ENCODE measurements at regions not wholly inside any gene's neighbourhood (a gene's known extent, or its start where the extent isn't known, plus 50 kb on each side); places are given as distances from the start of the nearest gene placed in this dataset.

DNA sequence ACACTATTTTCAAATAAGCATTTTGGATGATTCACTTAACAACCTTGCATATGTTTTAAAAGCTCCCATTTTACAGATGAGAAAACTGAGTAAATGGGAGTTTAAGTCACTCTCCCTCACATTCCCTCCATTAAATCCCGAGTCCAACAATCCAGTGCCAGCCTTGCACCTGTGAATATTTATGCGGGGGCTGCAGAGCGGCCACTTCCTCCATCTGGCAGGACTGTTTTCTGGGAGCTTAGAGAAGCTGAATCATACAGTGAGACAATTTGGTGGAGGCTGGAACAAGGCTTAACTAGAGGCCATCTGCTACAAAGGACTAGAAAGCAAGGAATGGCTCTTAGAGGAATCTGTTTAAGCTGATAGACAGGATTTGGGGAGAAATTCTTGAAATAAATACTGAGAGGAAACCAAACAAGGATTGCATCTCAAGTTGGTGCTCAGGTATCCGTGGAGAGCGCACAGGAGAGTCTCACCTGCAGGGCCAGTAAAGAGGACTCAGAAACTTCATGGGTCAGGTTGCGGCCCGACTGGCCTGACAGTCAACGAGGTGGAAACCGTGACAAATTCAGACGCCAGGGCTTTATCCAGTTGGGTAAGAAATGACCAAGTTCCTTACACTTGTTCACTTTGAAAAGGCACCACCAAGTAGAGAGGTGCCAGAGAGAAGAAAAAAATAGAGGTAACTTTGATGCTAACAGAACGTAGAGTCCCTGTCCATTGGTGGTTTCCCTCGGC is 478.5 kb downstream of the QKI start:
- Histone ChIP-seq H2BK5ac (ENCODE audit: insufficient read length, low read length) (no peak overlapping the region), H3K23ac (ENCODE audit: insufficient read length, low read depth, low read length) (no peak overlapping the region), H3K4ac (ENCODE audit: low read depth, low read length) (no peak overlapping the region), H2AK5ac (ENCODE audit: insufficient read length, low read length) (no peak overlapping the region), H3K9me3 (ENCODE audit: control insufficient read depth, low read depth, low read length) (no peaks in the 10 kb centered on the region), H3K4me2 (ENCODE audit: insufficient read depth, insufficient read length, low read length) (no peak overlapping the region), H2BK15ac (ENCODE audit: low read depth, low read length) (no peak overlapping the region; the same call in 1 of the 2 replicates), H3K23me2 (ENCODE audit: insufficient read length, low read depth, low read length, poor library complexity, severe bottlenecking) (no peaks in the 10 kb centered on the region), H2BK12ac (ENCODE audit: insufficient read length, low read depth, low read length) (no peak overlapping the region), H4K8ac (replicated peaks; ENCODE audit: insufficient read length, low read depth, low read length) (no peak overlapping the region), H4K91ac (ENCODE audit: insufficient read length, low read depth, low read length) (no peak overlapping the region), H3K27me3 (ENCODE audit: insufficient read depth, low read length) (no peaks in the 10 kb centered on the region), H3K18ac (ENCODE audit: insufficient read length, low read depth, low read length) (no peak overlapping the region), H3K56ac (ENCODE audit: insufficient read length, low read depth, low read length) (no peak overlapping the region), H3K9ac (ENCODE audit: extremely low read depth, insufficient read length, low read length) (no peak overlapping the region), H3K4me1 (ENCODE audit: insufficient read depth, low read length) (no peaks in the 10 kb centered on the region), H4K5ac (ENCODE audit: insufficient read length, low read depth, low read length) (no peak overlapping the region), H3T11ph (ENCODE audit: low read length) (no peak overlapping the region), H2BK120ac (ENCODE audit: low read depth, low read length, poor library complexity, severe bottlenecking) (no peak overlapping the region), H3K79me2 (ENCODE audit: insufficient read depth, low read length) (no peaks in the 10 kb centered on the region), H3K27ac (ENCODE audit: insufficient read length, low read depth, low read length) (no peak overlapping the region), H3K14ac (ENCODE audit: insufficient read depth, low read length) (no peak overlapping the region), H3K79me1 (ENCODE audit: insufficient read depth, low read depth, low read length, poor library complexity, severe bottlenecking) (no peaks in the 10 kb centered on the region), H2BK20ac (ENCODE audit: low read depth, low read length, poor library complexity, severe bottlenecking) (no peak overlapping the region), H4K20me1 (ENCODE audit: control insufficient read depth, insufficient read depth, insufficient read length) (no peaks in the 10 kb centered on the region), H2AFZ (ENCODE audit: low read length) (no peak overlapping the region)
- Mint-ChIP-seq H3K36me3 (ENCODE audit: insufficient read depth in 1 of 3, low read depth in 3 of 3) (peaks cover 0 to 23% (median 5%) of the 10 kb centered on the region in 3 experiments; a peak in 4 of 7 replicates), H3K27ac (no peak overlapping the region), H3K9me3 (peaks cover 14 to 21% of the 10 kb centered on the region in 2 experiments), H3K4me3 (no peak overlapping the region), H3K4me1 (peaks cover 14 to 16% of the 10 kb centered on the region in 2 experiments), H3K27me3 (ENCODE audit: low read depth) (no peaks in the 10 kb centered on the region)
- TF ChIP-seq, protein P1, sequence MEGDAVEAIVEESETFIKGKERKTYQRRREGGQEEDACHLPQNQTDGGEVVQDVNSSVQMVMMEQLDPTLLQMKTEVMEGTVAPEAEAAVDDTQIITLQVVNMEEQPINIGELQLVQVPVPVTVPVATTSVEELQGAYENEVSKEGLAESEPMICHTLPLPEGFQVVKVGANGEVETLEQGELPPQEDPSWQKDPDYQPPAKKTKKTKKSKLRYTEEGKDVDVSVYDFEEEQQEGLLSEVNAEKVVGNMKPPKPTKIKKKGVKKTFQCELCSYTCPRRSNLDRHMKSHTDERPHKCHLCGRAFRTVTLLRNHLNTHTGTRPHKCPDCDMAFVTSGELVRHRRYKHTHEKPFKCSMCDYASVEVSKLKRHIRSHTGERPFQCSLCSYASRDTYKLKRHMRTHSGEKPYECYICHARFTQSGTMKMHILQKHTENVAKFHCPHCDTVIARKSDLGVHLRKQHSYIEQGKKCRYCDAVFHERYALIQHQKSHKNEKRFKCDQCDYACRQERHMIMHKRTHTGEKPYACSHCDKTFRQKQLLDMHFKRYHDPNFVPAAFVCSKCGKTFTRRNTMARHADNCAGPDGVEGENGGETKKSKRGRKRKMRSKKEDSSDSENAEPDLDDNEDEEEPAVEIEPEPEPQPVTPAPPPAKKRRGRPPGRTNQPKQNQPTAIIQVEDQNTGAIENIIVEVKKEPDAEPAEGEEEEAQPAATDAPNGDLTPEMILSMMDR (conservative IDR thresholded peaks at IDR 0.05), result no peak
- no peak for DNase-seq
- no CpG with 5 or more reads among the region's 12 CpGs for WGBS (ENCODE audit: extremely low coverage, insufficient read length, low lambda C conversion rate)

All from H9 (cell line).